SK-N-SH (cell line): ENCODE measurements at regions not wholly inside any gene's neighbourhood (a gene's known extent, or its start where the extent isn't known, plus 50 kb on each side); places are given as distances from the start of the nearest gene placed in this dataset.

ENCODE experiments used
- CTCF ChIA-PET: fragments of 300-600, 350-600 bp; formaldehyde crosslinking; extraction: SDS; loops from one replicate; lab custom pipeline; 2021; lab: Yijun Ruan, JAX
- POLR2A ChIA-PET: fragments of 350-600 bp; sonication (Branson Sonifier 250); formaldehyde crosslinking; extraction: SDS; loops from one replicate; lab custom pipeline; 2020; ENCODE audit warnings: antibody characterized with exemption, inconsistent platforms; lab: Yijun Ruan, JAX
- DNase-seq: peaks from one replicate; pipeline ENCODE4 v3.0.0; 2012
- H2AFZ ChIP-seq: fragments of 200-600 bp; sonication (generic); 2 replicates; pipeline ENCODE4 v1.8.1; 2016; ENCODE audit warnings: antibody characterized with exemption, mild to moderate bottlenecking, low read depth
- H3F3A ChIP-seq: fragments of 200-600 bp; sonication (generic); replicated peaks from 2 replicates; pipeline ENCODE3; 2016; ENCODE audit warnings: antibody characterized with exemption, mild to moderate bottlenecking; ENCODE audit not compliant: insufficient read depth
- H3K27ac ChIP-seq, 2 experiments: fragments of 200-500 bp in 1 of 2; fragments of 200-600 bp in 1 of 2; sonication (Bioruptor generic) in 1 of 2; sonication (generic), shearing (Covaris generic) in 1 of 2; 2 replicates each; pipeline versions ENCODE4 v1.5.1 to v1.6.1; 2014 to 2016; ENCODE audit warnings: low read depth in 2 of 2, inconsistent platforms in 1 of 2, low read length in 1 of 2, mild to moderate bottlenecking in 1 of 2, mixed read lengths in 1 of 2
- H3K27me3 ChIP-seq: fragments of 200-600 bp; sonication (generic), shearing (Covaris generic); 2 replicates; pipeline ENCODE4 v1.6.1; 2016; ENCODE audit warnings: mixed run types; ENCODE audit not compliant: insufficient read depth
- H3K36me3 ChIP-seq, 2 experiments: fragments of 200-500 bp in 1 of 2; fragments of 200-600 bp in 1 of 2; sonication (Bioruptor generic) in 1 of 2; sonication (generic) in 1 of 2; replicated peaks in 1 of 2; 2 replicates each; pipeline versions ENCODE3 to v1.5.1; 2014 to 2016; ENCODE audit warnings: low read length in 1 of 2, mild to moderate bottlenecking in 1 of 2; ENCODE audit not compliant: insufficient read depth in 2 of 2, control insufficient read depth in 1 of 2
- H3K4me1 ChIP-seq, 2 experiments: fragments of 200-500 bp in 1 of 2; fragments of 200-600 bp in 1 of 2; sonication (Bioruptor generic) in 1 of 2; sonication (generic), shearing (Covaris generic) in 1 of 2; 2 replicates each; pipeline versions ENCODE4 v1.5.1 to v1.6.1; 2014 to 2016; ENCODE audit warnings: low read depth in 1 of 2, low read length in 1 of 2, mixed run types in 1 of 2; ENCODE audit not compliant: insufficient read depth in 2 of 2, control insufficient read depth in 1 of 2
- H3K4me2 ChIP-seq: fragments of 200-600 bp; sonication (generic), shearing (Covaris generic); 2 replicates; pipeline ENCODE4 v1.6.1; 2017; ENCODE audit warnings: mixed run types
- H3K4me3 ChIP-seq, 2 experiments: fragments of 200-500 bp in 1 of 2; fragments of 200-600 bp in 1 of 2; sonication (Bioruptor generic) in 1 of 2; sonication (generic), shearing (Covaris generic) in 1 of 2; 2 replicates each; pipeline versions ENCODE4 v1.5.1 to v1.8.1; 2014 to 2016; ENCODE audit warnings: low read depth in 2 of 2, inconsistent platforms in 1 of 2, low read length in 1 of 2, mild to moderate bottlenecking in 1 of 2, mixed read lengths in 1 of 2, moderate library complexity in 1 of 2
- H3K79me2 ChIP-seq: fragments of 200-600 bp; sonication (generic); 2 replicates; pipeline ENCODE4 v1.8.1; 2017; ENCODE audit warnings: mild to moderate bottlenecking; ENCODE audit not compliant: insufficient read depth
- H3K9ac ChIP-seq: fragments of 200-600 bp; sonication (generic); 2 replicates; pipeline ENCODE4 v1.6.1; 2017; ENCODE audit warnings: mixed run types
- H3K9me2 ChIP-seq: fragments of 200-600 bp; sonication (generic); 2 replicates; pipeline ENCODE4 v1.6.1; 2017; ENCODE audit warnings: mixed run types
- H3K9me3 ChIP-seq: fragments of 200-600 bp; sonication (generic); 2 replicates; pipeline ENCODE4 v1.6.1; 2017; ENCODE audit warnings: mixed run types, mild to moderate bottlenecking, moderate library complexity
- H4K20me1 ChIP-seq: fragments of 200-600 bp; sonication (generic); 2 replicates; pipeline ENCODE4 v1.6.1; 2017; ENCODE audit warnings: mild to moderate bottlenecking, mixed run types; ENCODE audit not compliant: insufficient read depth
- CTCF ChIP-seq: fragments of 200-600 bp; sonication (generic); IDR thresholded peaks from 2 replicates; pipeline ENCODE4 v1.6.1; 2017; ENCODE audit warnings: antibody characterized with exemption, mild to moderate bottlenecking, moderate library complexity
- EP300 ChIP-seq, 2 experiments: IDR thresholded peaks; 2 replicates each; pipeline versions ENCODE4 v1.4.0 to v1.6.1; 2012; ENCODE audit warnings: borderline replicate concordance in 1 of 2, low read depth in 1 of 2, low read length in 1 of 2
- FOXJ3 ChIP-seq: sonication (generic); formaldehyde crosslinking; IDR thresholded peaks from 2 replicates; pipeline ENCODE4 v1.5.1; 2020; ENCODE audit warnings: mild to moderate bottlenecking, missing genetic modification reagents
- FOXM1 ChIP-seq: IDR thresholded peaks from 2 replicates; pipeline ENCODE4 v1.4.0; 2012; ENCODE audit warnings: low read depth, mild to moderate bottlenecking
- GABPA ChIP-seq: IDR thresholded peaks from 2 replicates; pipeline ENCODE4 v1.4.0; 2012; ENCODE audit warnings: low read depth, mild to moderate bottlenecking
- GATA2 ChIP-seq: sonication (generic); formaldehyde crosslinking; IDR thresholded peaks from 2 replicates; pipeline ENCODE4 v1.5.0; 2020; ENCODE audit warnings: mild to moderate bottlenecking, missing genetic modification reagents
- MEF2A ChIP-seq: IDR thresholded peaks from 2 replicates; pipeline ENCODE4 v1.4.0; 2012; ENCODE audit warnings: low read depth, borderline replicate concordance
- MXI1 ChIP-seq: IDR thresholded peaks from 2 replicates; pipeline ENCODE4 v1.6.1; 2012; ENCODE audit warnings: mild to moderate bottlenecking, low read depth, low read length, improper control_type of control experiment
- NRF1 ChIP-seq: IDR thresholded peaks from 2 replicates; pipeline ENCODE4 v1.6.1; 2012; ENCODE audit warnings: low read depth, mild to moderate bottlenecking, low read length
- RAD21 ChIP-seq: IDR thresholded peaks from 2 replicates; pipeline ENCODE4 v1.6.1; 2012; ENCODE audit warnings: mild to moderate bottlenecking, low read length
- REST ChIP-seq: IDR thresholded peaks from 2 replicates; pipeline ENCODE4 v1.6.1; 2012; ENCODE audit warnings: mild to moderate bottlenecking, low read depth, low read length, moderate library complexity
- SMC3 ChIP-seq: IDR thresholded peaks from 2 replicates; pipeline ENCODE4 v1.6.1; 2012; ENCODE audit warnings: low read depth, low read length, improper control_type of control experiment
- TAF1 ChIP-seq: IDR thresholded peaks from 2 replicates; pipeline ENCODE4 v1.6.1; 2012; ENCODE audit warnings: low read depth, mild to moderate bottlenecking, low read length, moderate library complexity, borderline replicate concordance
- USF2 ChIP-seq: fragments of 150-350 bp; IDR thresholded peaks from 2 replicates; pipeline ENCODE4 v1.6.1; 2017; ENCODE audit warnings: antibody characterized with exemption, low read length, low read depth, borderline replicate concordance
- YY1 ChIP-seq: IDR thresholded peaks from 2 replicates; pipeline ENCODE4 v1.4.0; 2012; ENCODE audit warnings: low read depth, mild to moderate bottlenecking
- ZBTB33 ChIP-seq: IDR thresholded peaks from 2 replicates; pipeline ENCODE4 v1.4.0; 2012; ENCODE audit warnings: low read depth, borderline replicate concordance
- WGBS: methylation state at CpG from one replicate; pipeline ENCODE4 v1.1.6; 2017; ENCODE audit warnings: low lambda C conversion rate; 5-methylcytosine and 5-hydroxymethylcytosine counted together

- POLR2A ChIA-PET: no interaction called here
- Histone ChIP-seq H3K36me3 (no peaks in the 10 kb centered on the region), H3F3A (no peaks in the 10 kb centered on the region), H4K20me1 (no peaks in the 10 kb centered on the region), H3K27ac (no peak overlapping the region), H3K9me3 (no peaks in the 10 kb centered on the region), H3K79me2 (no peaks in the 10 kb centered on the region), H3K9ac (no peak overlapping the region), H2AFZ (no peak overlapping the region), H3K27me3 (peaks cover 7% of the 10 kb centered on the region; the same call in 1 of the 2 replicates), H3K4me2 (no peak overlapping the region), H3K9me2 (no peaks in the 10 kb centered on the region), H3K4me3 (no peak overlapping the region), H3K4me1 (peaks cover 0 to 6% of the 10 kb centered on the region in 2 experiments; a peak in 1 of 4 replicates)
- CTCF ChIA-PET: interaction anchor here (1.2 kb wide), 1 partner anchor 9 kb away, joined by 5 read pairs; no protein-coding TSS in a partner anchor
- 54% methylated on average over 6 of the region's 6 CpGs for WGBS
- no peak for TF ChIP-seq GABPA
- no peak for TF ChIP-seq MEF2A
- no peak for TF ChIP-seq RAD21
- TF ChIP-seq YY1: no peak
- no peak for TF ChIP-seq ZBTB33
- no peak for TF ChIP-seq TAF1
- TF ChIP-seq REST: no peak
- TF ChIP-seq NRF1: no peak
- TF ChIP-seq FOXM1: no peak
- no peak for TF ChIP-seq EP300 (IDR thresholded peaks at IDR 0.05; ENCODE audit: borderline replicate concordance in 1 of 2, low read depth in 1 of 2, low read length in 1 of 2)
- DNase-seq: no peak
Measured at GRCh38 chr20:48407710-48408109, 420.1 kb downstream of the PREX1 start.

GRCh38 chr20:48406912-48407340 is 420.9 kb downstream of the PREX1 start:
- no peak for TF ChIP-seq TAF1
- TF ChIP-seq FOXJ3: no peak
- no peak for TF ChIP-seq ZBTB33
- no peak for TF ChIP-seq GATA2 (CRISPR knock-in tag)
- TF ChIP-seq CTCF: no peak
- no peak for TF ChIP-seq MXI1
- TF ChIP-seq SMC3: no peak
- TF ChIP-seq MEF2A: no peak
- TF ChIP-seq NRF1: no peak
- no peak for TF ChIP-seq USF2
- DNase-seq: no peak
- peaks cover 0 to 6% of the 10 kb centered on the region in 2 experiments; a peak in 1 of 4 replicates for H3K4me1 ChIP-seq
- H3K27me3 ChIP-seq: peaks cover 7% of the 10 kb centered on the region; the same call in 1 of the 2 replicates
- H3F3A ChIP-seq: no peaks in the 10 kb centered on the region
- H3K4me3 ChIP-seq: no peak overlapping the region
- CTCF ChIA-PET: interaction anchor here (1.2 kb wide), 1 partner anchor 10 kb away, joined by 5 read pairs; no protein-coding TSS in a partner anchor
- WGBS: 59% methylated on average over 5 of the region's 5 CpGs
- H3K27ac ChIP-seq: no peak overlapping the region
- no peaks in the 10 kb centered on the region for H3K9me3 ChIP-seq
- H2AFZ ChIP-seq: no peak overlapping the region
- no peaks in the 10 kb centered on the region for H4K20me1 ChIP-seq
- no peaks in the 10 kb centered on the region for H3K79me2 ChIP-seq
- no peaks in the 10 kb centered on the region for H3K36me3 ChIP-seq
- no peak overlapping the region for H3K9ac ChIP-seq
- H3K4me2 ChIP-seq: no peak overlapping the region
- POLR2A ChIA-PET: no interaction called here
- H3K9me2 ChIP-seq: no peaks in the 10 kb centered on the region
